Thoracic aorta (tissue), 2 donors: ENCODE measurements at regions not wholly inside any gene's neighbourhood (a gene's known extent, or its start where the extent isn't known, plus 50 kb on each side); places are given as distances from the start of the nearest gene placed in this dataset.
"Not testable (repeated sequence)": the region's sequence is repeated elsewhere in the genome, so short reads cannot be mapped to it uniquely, and the experiment has no call there.

Experiments
- ATAC-seq: fragments of 150-250 bp; one replicate; pipeline ENCODE4 v1.8.0; 2017; ENCODE audit warnings: low read depth; ENCODE audit not compliant: insufficient number of reproducible peaks, low FRiP score
- DNase-seq: peaks from one replicate; pipeline ENCODE4 v3.0.0-alpha.2; 2020; ENCODE audit warnings: low spot score
- H3K27ac ChIP-seq, 2 donors: fragments of 200-600 bp; sonication (generic); 1 replicate in 1 of 2; 2 replicates in 1 of 2; pipeline ENCODE4 v1.5.1; 2016; ENCODE audit warnings: mild to moderate bottlenecking in 2 of 2, moderate library complexity in 2 of 2
- H3K27me3 ChIP-seq: fragments of 200-600 bp; sonication (generic); replicated peaks from 2 replicates; pipeline ENCODE4 v1.6.0; 2016; ENCODE audit warnings: mild to moderate bottlenecking; ENCODE audit not compliant: insufficient read depth
- H3K36me3 ChIP-seq: fragments of 200-600 bp; sonication (generic); one replicate; pipeline ENCODE4 v1.5.1; 2016
- H3K4me1 ChIP-seq, 2 donors: fragments of 200-600 bp; sonication (generic); 1 replicate in 1 of 2; 2 replicates in 1 of 2; pipeline versions ENCODE4 v1.5.1 to v1.6.0; 2016; ENCODE audit warnings: low read depth in 2 of 2, mild to moderate bottlenecking in 1 of 2; ENCODE audit not compliant: control insufficient read depth in 1 of 2
- H3K4me3 ChIP-seq: fragments of 200-600 bp; sonication (generic); 2 replicates; pipeline ENCODE4 v1.5.1; 2016; ENCODE audit warnings: mild to moderate bottlenecking
- H3K9me3 ChIP-seq: fragments of 200-600 bp; sonication (generic); 2 replicates; pipeline ENCODE4 v1.5.1; 2016
- TF ChIP-seq, protein P1 (sequence below): fragments of 200-600 bp; sonication (generic); IDR thresholded peaks from one replicate; pipeline ENCODE4 v1.5.1; 2019; ENCODE audit warnings: antibody characterized with exemption

DNA sequence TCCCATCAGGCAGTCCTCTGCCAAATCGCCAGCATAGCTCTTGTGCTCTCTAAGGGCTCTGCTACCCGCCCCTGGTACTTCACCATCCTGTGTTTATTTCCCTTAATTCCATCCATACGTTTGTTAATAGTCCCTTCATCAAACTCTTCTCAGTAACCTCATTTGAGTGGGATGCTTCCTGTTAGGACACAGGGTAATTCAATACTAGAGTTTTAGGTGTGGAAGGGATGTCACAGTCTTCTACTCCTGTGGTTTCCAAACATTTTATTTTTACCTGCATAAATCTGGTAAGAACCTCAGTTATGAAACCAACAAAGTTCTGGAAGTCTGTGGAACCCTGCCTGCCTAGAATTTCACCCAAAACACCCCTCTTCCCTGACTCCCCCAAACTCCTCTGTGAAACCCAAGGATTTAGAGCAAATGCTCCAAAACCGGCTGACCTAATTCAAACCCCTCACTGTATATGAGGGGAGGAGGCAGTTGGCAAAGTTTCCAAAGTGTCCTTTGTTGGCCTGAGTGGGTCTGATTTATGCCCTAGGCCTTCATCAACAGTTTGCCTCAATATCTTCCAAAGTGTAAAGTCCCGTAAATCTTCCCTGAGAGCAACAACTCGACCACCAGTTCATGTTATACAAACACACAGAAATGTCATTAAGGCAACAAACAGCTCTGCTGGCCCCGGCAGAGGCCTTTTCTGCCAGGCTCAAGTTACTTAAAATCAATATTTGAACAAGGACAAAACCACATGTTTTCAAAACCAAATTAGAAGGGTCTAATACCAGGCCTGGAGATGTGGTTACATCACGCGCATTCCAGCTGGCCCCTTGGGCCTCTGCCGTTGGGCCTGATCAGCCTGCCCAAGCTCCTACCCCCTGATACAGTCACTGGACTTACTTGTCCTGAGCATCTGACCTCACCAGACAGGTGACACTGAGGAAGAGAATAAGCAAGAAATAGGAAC is 82.4 kb upstream of the FGGY start:
- H3K36me3 ChIP-seq = no peaks in the 10 kb centered on the region
- H3K4me3 ChIP-seq = no peak overlapping the region
- H3K9me3 ChIP-seq = no peaks in the 10 kb centered on the region
- TF ChIP-seq, protein P1, sequence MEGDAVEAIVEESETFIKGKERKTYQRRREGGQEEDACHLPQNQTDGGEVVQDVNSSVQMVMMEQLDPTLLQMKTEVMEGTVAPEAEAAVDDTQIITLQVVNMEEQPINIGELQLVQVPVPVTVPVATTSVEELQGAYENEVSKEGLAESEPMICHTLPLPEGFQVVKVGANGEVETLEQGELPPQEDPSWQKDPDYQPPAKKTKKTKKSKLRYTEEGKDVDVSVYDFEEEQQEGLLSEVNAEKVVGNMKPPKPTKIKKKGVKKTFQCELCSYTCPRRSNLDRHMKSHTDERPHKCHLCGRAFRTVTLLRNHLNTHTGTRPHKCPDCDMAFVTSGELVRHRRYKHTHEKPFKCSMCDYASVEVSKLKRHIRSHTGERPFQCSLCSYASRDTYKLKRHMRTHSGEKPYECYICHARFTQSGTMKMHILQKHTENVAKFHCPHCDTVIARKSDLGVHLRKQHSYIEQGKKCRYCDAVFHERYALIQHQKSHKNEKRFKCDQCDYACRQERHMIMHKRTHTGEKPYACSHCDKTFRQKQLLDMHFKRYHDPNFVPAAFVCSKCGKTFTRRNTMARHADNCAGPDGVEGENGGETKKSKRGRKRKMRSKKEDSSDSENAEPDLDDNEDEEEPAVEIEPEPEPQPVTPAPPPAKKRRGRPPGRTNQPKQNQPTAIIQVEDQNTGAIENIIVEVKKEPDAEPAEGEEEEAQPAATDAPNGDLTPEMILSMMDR = no peak
- H3K27me3 ChIP-seq = no peaks in the 10 kb centered on the region
- ATAC-seq = no peak
- no peak for DNase-seq
- H3K4me1 ChIP-seq = peaks cover 11 to 47% of the 10 kb centered on the region in 2 donors
- H3K27ac ChIP-seq = peak overlapping the region; percentile 44 to 69

- Histone ChIP-seq H3K27ac (peak overlapping the region in 1 of 2 donors; percentile 69), H3K36me3 (no peaks in the 10 kb centered on the region), H3K27me3 (no peaks in the 10 kb centered on the region), H3K4me1 (peaks cover 11 to 51% of the 10 kb centered on the region in 2 donors), H3K9me3 (no peaks in the 10 kb centered on the region), H3K4me3 (no peak overlapping the region)
- ATAC-seq = no peak
- TF ChIP-seq, protein P1 = no peak
- DNase-seq = no peak
These were observed 81.1 kb upstream of the FGGY start for GRCh38 chr1:59215766-59216291.

DNA sequence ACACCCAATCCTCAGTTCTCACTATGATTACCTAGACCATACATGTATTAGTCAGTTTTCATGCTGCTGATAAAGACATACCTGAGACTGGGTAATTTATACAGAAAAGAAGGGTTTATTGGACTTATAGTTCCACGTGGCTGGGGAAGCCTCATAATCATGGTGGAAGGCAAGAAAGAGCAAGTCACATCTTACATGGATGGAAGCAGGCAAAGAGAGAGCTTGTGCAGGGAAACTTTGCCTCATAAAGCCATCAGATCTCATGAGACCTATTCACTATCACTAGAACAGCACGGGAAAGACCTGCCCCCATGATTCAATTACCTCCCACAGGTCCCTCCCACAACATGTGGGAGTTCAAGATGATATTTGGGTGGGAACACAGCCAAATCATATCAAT is 79.5 kb upstream of the FGGY start:
- ATAC-seq, H3K27me3 ChIP-seq, H3K9me3 ChIP-seq, DNase-seq, H3K27ac ChIP-seq, H3K4me3 ChIP-seq, H3K36me3 ChIP-seq: not testable (repeated sequence)
- peaks cover 11 to 48% of the 10 kb centered on the region in 2 donors for H3K4me1 ChIP-seq

DNA sequence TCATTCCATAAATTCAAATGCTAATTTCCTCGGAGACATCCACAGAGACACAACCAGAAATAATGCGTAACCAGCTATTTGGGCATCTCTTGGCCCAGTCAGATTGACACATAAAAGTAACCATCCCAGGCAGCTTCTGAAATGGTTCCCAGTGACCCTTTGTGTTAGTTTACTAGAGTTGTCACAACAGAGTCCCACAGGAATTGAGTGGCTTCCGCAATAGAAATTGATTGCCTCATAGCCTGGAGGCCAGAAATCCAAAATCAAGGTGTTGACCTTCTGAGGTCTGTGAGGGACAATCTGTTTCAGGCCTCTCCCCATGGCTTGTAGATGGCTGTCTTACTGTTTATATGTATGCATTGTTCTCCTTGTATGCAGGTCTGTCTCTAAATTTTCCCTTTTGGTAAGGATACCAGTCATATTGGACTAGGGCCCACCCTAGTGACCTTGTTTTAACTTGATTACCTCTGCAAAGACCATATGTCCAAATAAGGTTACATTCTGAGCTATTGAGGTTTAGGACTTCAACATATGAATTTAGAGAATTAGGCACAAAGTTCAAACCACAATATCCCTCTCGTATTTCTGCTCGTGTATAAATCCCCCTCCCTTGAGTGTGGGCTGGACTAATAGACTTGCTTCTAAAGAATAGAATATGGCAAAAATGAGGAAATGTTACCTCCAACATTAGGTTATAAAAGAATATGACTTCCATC is 78.2 kb upstream of the FGGY start:
- Histone ChIP-seq H3K27me3 (no peaks in the 10 kb centered on the region), H3K36me3 (no peaks in the 10 kb centered on the region), H3K9me3 (no peaks in the 10 kb centered on the region), H3K4me3 (no peak overlapping the region), H3K4me1 (peaks cover 11 to 46% of the 10 kb centered on the region in 2 donors), H3K27ac (no peak overlapping the region)
- DNase-seq (no peak), ATAC-seq (no peak)
- TF ChIP-seq, protein P1 = no peak

DNA sequence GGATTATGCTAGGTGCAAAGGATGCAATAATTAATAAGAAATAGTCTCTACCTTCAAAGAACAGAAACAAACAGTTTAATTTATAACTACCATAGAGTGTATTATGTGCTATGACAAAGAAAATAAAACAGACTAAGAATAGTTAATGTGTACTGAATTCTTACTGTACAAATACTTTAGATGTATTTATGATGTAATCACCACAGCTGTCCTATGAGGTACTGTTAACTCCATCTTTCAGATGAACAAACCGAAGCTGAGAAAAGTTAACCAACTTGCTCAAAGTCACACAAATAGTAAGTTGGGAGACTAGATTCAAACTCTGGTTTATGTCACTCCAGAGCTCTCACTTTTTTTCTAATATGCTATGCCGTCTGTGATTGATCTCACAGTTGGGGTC is 77.0 kb upstream of the FGGY start:
- Histone ChIP-seq H3K27ac (no peak overlapping the region), H3K27me3 (no peaks in the 10 kb centered on the region), H3K4me1 (peaks cover 6 to 38% of the 10 kb centered on the region in 2 donors), H3K4me3 (no peak overlapping the region), H3K9me3 (no peaks in the 10 kb centered on the region), H3K36me3 (no peaks in the 10 kb centered on the region)
- ATAC-seq (no peak), DNase-seq (no peak)
- TF ChIP-seq, protein P1 = no peak
